HL-60 (cell line): ENCODE measurements at regions not wholly inside any gene's neighbourhood (a gene's known extent, or its start where the extent isn't known, plus 50 kb on each side); places are given as distances from the start of the nearest gene placed in this dataset.

Source experiments
- DNase-seq, 2 experiments: peaks; one replicate each; pipeline ENCODE4 v3.0.0-alpha.2; 2010 to 2020; ENCODE audit warnings: low read depth in 1 of 2, low spot score in 1 of 2
- H3K27ac ChIP-seq: fragments of 250-450 bp; sonication (Bioruptor Pico); replicated peaks from 2 replicates; pipeline ENCODE4 v1.5.1; 2020; ENCODE audit warnings: mild to moderate bottlenecking, moderate library complexity
- H3K27me3 ChIP-seq: fragments of 250-450 bp; sonication (Bioruptor Pico); 2 replicates; pipeline ENCODE4 v1.5.1; 2021; ENCODE audit warnings: mild to moderate bottlenecking, moderate library complexity; ENCODE audit not compliant: insufficient read depth, poor library complexity, severe bottlenecking
- H3K4me3 ChIP-seq: replicated peaks from 2 replicates; pipeline ENCODE4 v1.5.1; 2011; ENCODE audit warnings: mild to moderate bottlenecking, control low read depth, low read length; ENCODE audit not compliant: insufficient read depth
- GABPA ChIP-seq: IDR thresholded peaks from 2 replicates; pipeline ENCODE4 v1.6.1; 2012; ENCODE audit warnings: low read depth
- POLR2AphosphoS5 ChIP-seq: IDR thresholded peaks from 2 replicates; pipeline ENCODE4 v1.6.1; 2012; ENCODE audit warnings: low read depth
- SPI1 ChIP-seq: IDR thresholded peaks from 2 replicates; pipeline ENCODE4 v1.6.1; 2012; ENCODE audit warnings: low read depth, mild to moderate bottlenecking, borderline replicate concordance
- TF ChIP-seq, protein P1 (sequence below): IDR thresholded peaks from 2 replicates; pipeline ENCODE4 v1.6.1; 2012; ENCODE audit warnings: low read depth; ENCODE audit not compliant: insufficient replicate concordance
- TF ChIP-seq, protein P2 (sequence below): IDR thresholded peaks from one replicate; pipeline ENCODE4 v1.5.1; 2011; ENCODE audit warnings: low read length, control low read depth, inconsistent platforms; ENCODE audit not compliant: insufficient read depth

DNA sequence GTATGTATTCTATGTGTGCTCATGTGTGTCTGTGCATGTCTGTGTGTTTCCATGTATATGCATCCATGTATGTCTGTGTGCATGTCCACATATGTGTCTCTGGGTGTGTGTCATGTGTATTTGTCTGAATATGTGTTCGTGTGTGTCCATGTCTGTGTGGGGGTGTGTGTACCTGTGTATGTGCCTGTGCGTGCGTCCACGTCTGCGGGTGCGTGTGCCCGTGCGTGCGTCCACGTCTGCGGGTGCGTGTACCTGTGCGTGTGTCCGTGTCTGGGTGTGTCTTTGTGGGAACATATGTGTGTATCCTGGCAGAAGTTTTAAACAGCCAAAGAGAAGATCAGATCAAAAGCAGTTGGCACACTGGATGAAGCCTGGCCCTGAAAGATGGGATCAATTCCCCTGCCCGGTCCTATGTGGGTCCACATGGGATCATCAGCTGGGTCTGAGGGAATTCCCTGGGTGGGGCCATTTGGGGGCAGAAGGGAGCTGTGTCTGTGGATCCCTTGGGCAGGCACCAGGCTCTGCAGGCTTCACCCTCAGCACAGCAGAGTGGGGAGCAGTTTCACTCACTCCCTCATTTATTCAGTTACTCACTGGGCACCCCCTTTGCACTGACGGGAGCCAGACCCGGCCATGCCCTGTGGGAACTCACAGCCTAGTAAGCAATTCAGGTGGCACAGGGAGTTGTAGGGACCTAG is 167.4 kb downstream of the MN1 start:
- no peak overlapping the region for H3K27ac ChIP-seq
- DNase-seq = no peak
- no peak for TF ChIP-seq SPI1
- TF ChIP-seq, protein P1, sequence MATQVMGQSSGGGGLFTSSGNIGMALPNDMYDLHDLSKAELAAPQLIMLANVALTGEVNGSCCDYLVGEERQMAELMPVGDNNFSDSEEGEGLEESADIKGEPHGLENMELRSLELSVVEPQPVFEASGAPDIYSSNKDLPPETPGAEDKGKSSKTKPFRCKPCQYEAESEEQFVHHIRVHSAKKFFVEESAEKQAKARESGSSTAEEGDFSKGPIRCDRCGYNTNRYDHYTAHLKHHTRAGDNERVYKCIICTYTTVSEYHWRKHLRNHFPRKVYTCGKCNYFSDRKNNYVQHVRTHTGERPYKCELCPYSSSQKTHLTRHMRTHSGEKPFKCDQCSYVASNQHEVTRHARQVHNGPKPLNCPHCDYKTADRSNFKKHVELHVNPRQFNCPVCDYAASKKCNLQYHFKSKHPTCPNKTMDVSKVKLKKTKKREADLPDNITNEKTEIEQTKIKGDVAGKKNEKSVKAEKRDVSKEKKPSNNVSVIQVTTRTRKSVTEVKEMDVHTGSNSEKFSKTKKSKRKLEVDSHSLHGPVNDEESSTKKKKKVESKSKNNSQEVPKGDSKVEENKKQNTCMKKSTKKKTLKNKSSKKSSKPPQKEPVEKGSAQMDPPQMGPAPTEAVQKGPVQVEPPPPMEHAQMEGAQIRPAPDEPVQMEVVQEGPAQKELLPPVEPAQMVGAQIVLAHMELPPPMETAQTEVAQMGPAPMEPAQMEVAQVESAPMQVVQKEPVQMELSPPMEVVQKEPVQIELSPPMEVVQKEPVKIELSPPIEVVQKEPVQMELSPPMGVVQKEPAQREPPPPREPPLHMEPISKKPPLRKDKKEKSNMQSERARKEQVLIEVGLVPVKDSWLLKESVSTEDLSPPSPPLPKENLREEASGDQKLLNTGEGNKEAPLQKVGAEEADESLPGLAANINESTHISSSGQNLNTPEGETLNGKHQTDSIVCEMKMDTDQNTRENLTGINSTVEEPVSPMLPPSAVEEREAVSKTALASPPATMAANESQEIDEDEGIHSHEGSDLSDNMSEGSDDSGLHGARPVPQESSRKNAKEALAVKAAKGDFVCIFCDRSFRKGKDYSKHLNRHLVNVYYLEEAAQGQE = no peak
- no peak for TF ChIP-seq POLR2AphosphoS5
- TF ChIP-seq GABPA = no peak
- TF ChIP-seq, protein P2, sequence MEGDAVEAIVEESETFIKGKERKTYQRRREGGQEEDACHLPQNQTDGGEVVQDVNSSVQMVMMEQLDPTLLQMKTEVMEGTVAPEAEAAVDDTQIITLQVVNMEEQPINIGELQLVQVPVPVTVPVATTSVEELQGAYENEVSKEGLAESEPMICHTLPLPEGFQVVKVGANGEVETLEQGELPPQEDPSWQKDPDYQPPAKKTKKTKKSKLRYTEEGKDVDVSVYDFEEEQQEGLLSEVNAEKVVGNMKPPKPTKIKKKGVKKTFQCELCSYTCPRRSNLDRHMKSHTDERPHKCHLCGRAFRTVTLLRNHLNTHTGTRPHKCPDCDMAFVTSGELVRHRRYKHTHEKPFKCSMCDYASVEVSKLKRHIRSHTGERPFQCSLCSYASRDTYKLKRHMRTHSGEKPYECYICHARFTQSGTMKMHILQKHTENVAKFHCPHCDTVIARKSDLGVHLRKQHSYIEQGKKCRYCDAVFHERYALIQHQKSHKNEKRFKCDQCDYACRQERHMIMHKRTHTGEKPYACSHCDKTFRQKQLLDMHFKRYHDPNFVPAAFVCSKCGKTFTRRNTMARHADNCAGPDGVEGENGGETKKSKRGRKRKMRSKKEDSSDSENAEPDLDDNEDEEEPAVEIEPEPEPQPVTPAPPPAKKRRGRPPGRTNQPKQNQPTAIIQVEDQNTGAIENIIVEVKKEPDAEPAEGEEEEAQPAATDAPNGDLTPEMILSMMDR = no peak
- H3K27me3 ChIP-seq = no peaks in the 10 kb centered on the region
- H3K4me3 ChIP-seq = no peak overlapping the region

DNA sequence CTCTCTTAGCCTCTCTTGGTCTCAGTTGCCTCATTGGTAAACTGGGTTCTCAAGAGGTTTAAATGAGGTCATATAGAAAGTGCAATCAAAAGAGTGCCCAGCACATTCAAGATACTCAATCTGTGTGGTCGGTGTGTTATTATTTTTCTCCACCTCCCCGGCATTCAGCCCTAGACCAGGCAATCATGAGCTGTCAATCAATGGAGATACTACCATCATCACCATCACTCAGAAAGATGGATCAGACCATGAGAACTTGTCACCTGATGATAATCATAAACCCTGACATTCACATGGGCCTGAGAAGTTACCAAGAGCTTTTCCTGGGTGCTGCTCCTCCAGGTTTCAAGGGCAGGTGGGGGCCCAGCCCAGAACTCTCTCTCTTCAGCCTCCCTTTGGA is 166.1 kb downstream of the MN1 start:
- TF ChIP-seq, protein P2 = no peak
- TF ChIP-seq, protein P1 = no peak
- TF ChIP-seq POLR2AphosphoS5 (no peak), GABPA (no peak), SPI1 (no peak)
- no peak for DNase-seq
- Histone ChIP-seq H3K27ac (no peak overlapping the region), H3K4me3 (no peak overlapping the region), H3K27me3 (no peaks in the 10 kb centered on the region)

DNA sequence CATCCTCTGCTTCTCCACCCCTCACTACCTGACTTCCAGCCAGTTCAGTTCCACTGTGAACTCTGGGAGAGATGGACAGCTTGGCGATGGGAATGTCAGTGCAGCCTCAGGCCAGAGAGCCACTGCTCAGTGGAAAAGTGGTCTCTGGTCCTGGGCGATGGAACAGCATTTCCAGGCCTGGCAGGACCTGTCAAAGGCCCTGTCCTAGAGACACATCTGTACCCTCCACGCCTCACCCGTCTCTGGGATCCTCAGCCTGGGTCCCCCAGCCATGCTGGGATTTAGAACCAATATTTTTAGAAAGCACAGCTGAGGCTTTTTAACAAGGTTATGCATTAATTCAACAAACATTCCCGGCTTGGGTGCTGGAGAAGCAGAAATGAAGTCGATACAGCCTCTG is 165.7 kb downstream of the MN1 start:
- TF ChIP-seq SPI1 = no peak
- no peak for TF ChIP-seq POLR2AphosphoS5
- TF ChIP-seq GABPA = no peak
- TF ChIP-seq, protein P2 = no peak
- TF ChIP-seq, protein P1 = no peak
- H3K27me3 ChIP-seq = no peaks in the 10 kb centered on the region
- H3K27ac ChIP-seq = no peak overlapping the region
- no peak overlapping the region for H3K4me3 ChIP-seq
- no peak for DNase-seq
